Neural progenitor cell (in vitro differentiated cells): ENCODE measurements at regions not wholly inside any gene's neighbourhood (a gene's known extent, or its start where the extent isn't known, plus 50 kb on each side); places are given as distances from the start of the nearest gene placed in this dataset.

Experiments
- DNase-seq: peaks from one replicate; pipeline ENCODE4 v3.0.0-alpha.2; 2016; ENCODE audit warnings: low spot score
- H2AFZ ChIP-seq: fragments of 200-600 bp; sonication (generic); replicated peaks from 2 replicates; pipeline ENCODE4 v1.6.1; 2016; ENCODE audit warnings: antibody characterized with exemption
- H3F3A ChIP-seq: fragments of 200-600 bp; sonication (generic); 2 replicates; pipeline ENCODE4 v1.6.1; 2016; ENCODE audit warnings: antibody characterized with exemption, low read depth
- H3K27ac ChIP-seq: fragments of 200-600 bp; sonication (generic); 2 replicates; pipeline ENCODE4 v1.5.1; 2016; ENCODE audit warnings: mild to moderate bottlenecking
- H3K27me3 ChIP-seq: fragments of 200-600 bp; sonication (generic); 2 replicates; pipeline ENCODE4 v1.6.1; 2016; ENCODE audit warnings: mild to moderate bottlenecking, moderate library complexity
- H3K36me3 ChIP-seq: fragments of 200-600 bp; sonication (generic); 2 replicates; pipeline ENCODE4 v1.5.1; 2016
- H3K4me1 ChIP-seq: fragments of 200-600 bp; sonication (generic); 2 replicates; pipeline ENCODE4 v1.6.1; 2016; ENCODE audit warnings: mixed run types
- H3K4me2 ChIP-seq: fragments of 200-600 bp; sonication (generic); 2 replicates; pipeline ENCODE4 v1.6.1; 2016
- H3K4me3 ChIP-seq: fragments of 200-600 bp; sonication (generic); 2 replicates; pipeline ENCODE4 v1.5.1; 2016
- H3K79me2 ChIP-seq: fragments of 200-600 bp; sonication (generic); 2 replicates; pipeline ENCODE4 v1.6.1; 2016; ENCODE audit warnings: low read depth
- H3K9ac ChIP-seq: fragments of 200-600 bp; sonication (generic); 2 replicates; pipeline ENCODE4 v1.6.1; 2016
- H3K9me3 ChIP-seq: fragments of 200-600 bp; sonication (generic); 2 replicates; pipeline ENCODE4 v1.5.1; 2016; ENCODE audit warnings: low read depth
- H4K20me1 ChIP-seq: fragments of 200-600 bp; sonication (generic); 2 replicates; pipeline ENCODE4 v1.6.1; 2016; ENCODE audit warnings: low read depth
- H3K27ac Mint-ChIP-seq: 3 replicates; pipeline ENCODE4 v1.8.0; 2021; ENCODE audit warnings: mixed read lengths
- H3K27me3 Mint-ChIP-seq: 2 replicates; pipeline ENCODE4 v1.8.0; 2022; ENCODE audit warnings: low read depth, mild to moderate bottlenecking, inconsistent platforms, moderate library complexity, mixed read lengths; ENCODE audit not compliant: insufficient read depth
- H3K36me3 Mint-ChIP-seq: 3 replicates; pipeline ENCODE4 v1.8.0; 2021; ENCODE audit warnings: mixed read lengths
- H3K4me1 Mint-ChIP-seq: 3 replicates; pipeline ENCODE4 v1.8.0; 2021; ENCODE audit warnings: mixed read lengths
- H3K4me3 Mint-ChIP-seq: 3 replicates; pipeline ENCODE4 v1.8.0; 2021; ENCODE audit warnings: mild to moderate bottlenecking, moderate library complexity, mixed read lengths
- H3K9me3 Mint-ChIP-seq: 3 replicates; pipeline ENCODE4 v1.8.0; 2020; ENCODE audit warnings: mixed read lengths
- CTCF ChIP-seq: fragments of 200-600 bp; sonication (generic); IDR thresholded peaks from 2 replicates; pipeline ENCODE4 v1.5.1; 2017; ENCODE audit warnings: antibody characterized with exemption, mild to moderate bottlenecking
- EZH2 ChIP-seq: fragments of 200-600 bp; sonication (generic); IDR thresholded peaks from 2 replicates; pipeline ENCODE4 v1.6.1; 2017; ENCODE audit warnings: antibody characterized with exemption, mild to moderate bottlenecking, moderate library complexity
- EZH2phosphoT487 ChIP-seq: fragments of 200-600 bp; sonication (generic); IDR thresholded peaks from 2 replicates; pipeline ENCODE4 v1.6.1; 2017; ENCODE audit warnings: antibody characterized with exemption

- no peaks in the 10 kb centered on the region for H3K36me3 ChIP-seq
- no peak overlapping the region for H3K27ac Mint-ChIP-seq
- no peak for DNase-seq
Observed at GRCh38 chr13:30100226-30100625, 207.1 kb downstream of the KATNAL1 start.

GRCh38 chr13:30097701-30098100, 209.7 kb downstream of the KATNAL1 start:
- no peak overlapping the region for H3K4me2 ChIP-seq
- H3K36me3 ChIP-seq: no peaks in the 10 kb centered on the region
- H3F3A ChIP-seq: no peaks in the 10 kb centered on the region
- H3K4me1 Mint-ChIP-seq: peaks cover 13% of the 10 kb centered on the region
- H3K4me1 ChIP-seq: no peaks in the 10 kb centered on the region
- no peak overlapping the region for H3K27ac ChIP-seq
- no peak overlapping the region for H2AFZ ChIP-seq
- no peak overlapping the region for H3K4me3 ChIP-seq
- H3K27me3 Mint-ChIP-seq: no peaks in the 10 kb centered on the region
- H3K9ac ChIP-seq: no peak overlapping the region
- no peak for TF ChIP-seq EZH2phosphoT487
- no peak for TF ChIP-seq CTCF
- no peak for TF ChIP-seq EZH2
- H3K9me3 Mint-ChIP-seq: peaks cover 2% of the 10 kb centered on the region
- no peaks in the 10 kb centered on the region for H3K9me3 ChIP-seq
- no peaks in the 10 kb centered on the region for H3K79me2 ChIP-seq
- no peak overlapping the region for H3K4me3 Mint-ChIP-seq
- no peaks in the 10 kb centered on the region for H3K27me3 ChIP-seq
- H3K36me3 Mint-ChIP-seq: no peaks in the 10 kb centered on the region
- no peak overlapping the region for H3K27ac Mint-ChIP-seq
- no peak for DNase-seq
- no peaks in the 10 kb centered on the region for H4K20me1 ChIP-seq

More at GRCh38 chr13:30100226-30100625, 207.1 kb downstream of the KATNAL1 start:
- no peak for TF ChIP-seq CTCF
- no peak for TF ChIP-seq EZH2phosphoT487
- TF ChIP-seq EZH2: no peak
- Histone ChIP-seq H3K27me3 (no peaks in the 10 kb centered on the region), H3K9ac (no peak overlapping the region), H4K20me1 (no peaks in the 10 kb centered on the region), H3K79me2 (no peaks in the 10 kb centered on the region), H3K4me1 (no peaks in the 10 kb centered on the region), H3K4me3 (no peak overlapping the region), H3K27ac (no peak overlapping the region), H2AFZ (no peak overlapping the region), H3K4me2 (no peak overlapping the region), H3K9me3 (no peaks in the 10 kb centered on the region), H3F3A (no peaks in the 10 kb centered on the region)
- H3K4me1 Mint-ChIP-seq: peaks cover 13% of the 10 kb centered on the region
- H3K4me3 Mint-ChIP-seq: no peak overlapping the region
- H3K9me3 Mint-ChIP-seq: peaks cover 2% of the 10 kb centered on the region
- H3K27me3 Mint-ChIP-seq: no peaks in the 10 kb centered on the region
- no peaks in the 10 kb centered on the region for H3K36me3 Mint-ChIP-seq

GRCh38 chr13:30097089-30097488, 210.3 kb downstream of the KATNAL1 start:
- peaks cover 13% of the 10 kb centered on the region for H3K4me1 Mint-ChIP-seq
- H3K4me3 ChIP-seq: no peak overlapping the region

More at GRCh38 chr13:30097089-30097488, 210.3 kb downstream of the KATNAL1 start:
- Histone ChIP-seq H3K79me2 (no peaks in the 10 kb centered on the region), H3K9me3 (no peaks in the 10 kb centered on the region), H3K27ac (no peak overlapping the region), H3K4me1 (no peaks in the 10 kb centered on the region), H2AFZ (no peak overlapping the region), H3K27me3 (no peaks in the 10 kb centered on the region), H3K36me3 (no peaks in the 10 kb centered on the region), H3F3A (no peaks in the 10 kb centered on the region), H3K4me2 (no peak overlapping the region), H4K20me1 (no peaks in the 10 kb centered on the region), H3K9ac (no peak overlapping the region)
- no peaks in the 10 kb centered on the region for H3K36me3 Mint-ChIP-seq
- H3K27me3 Mint-ChIP-seq: no peaks in the 10 kb centered on the region
- DNase-seq: no peak
- no peak overlapping the region for H3K4me3 Mint-ChIP-seq
- no peak for TF ChIP-seq EZH2phosphoT487
- TF ChIP-seq CTCF: no peak
- TF ChIP-seq EZH2: no peak
- peaks cover 2% of the 10 kb centered on the region for H3K9me3 Mint-ChIP-seq
- H3K27ac Mint-ChIP-seq: no peak overlapping the region
